ENCODE measurements at regions not wholly inside any gene's neighbourhood (a gene's known extent, or its start where the extent isn't known, plus 50 kb on each side); places are given as distances from the start of the nearest gene placed in this dataset.

DNA sequence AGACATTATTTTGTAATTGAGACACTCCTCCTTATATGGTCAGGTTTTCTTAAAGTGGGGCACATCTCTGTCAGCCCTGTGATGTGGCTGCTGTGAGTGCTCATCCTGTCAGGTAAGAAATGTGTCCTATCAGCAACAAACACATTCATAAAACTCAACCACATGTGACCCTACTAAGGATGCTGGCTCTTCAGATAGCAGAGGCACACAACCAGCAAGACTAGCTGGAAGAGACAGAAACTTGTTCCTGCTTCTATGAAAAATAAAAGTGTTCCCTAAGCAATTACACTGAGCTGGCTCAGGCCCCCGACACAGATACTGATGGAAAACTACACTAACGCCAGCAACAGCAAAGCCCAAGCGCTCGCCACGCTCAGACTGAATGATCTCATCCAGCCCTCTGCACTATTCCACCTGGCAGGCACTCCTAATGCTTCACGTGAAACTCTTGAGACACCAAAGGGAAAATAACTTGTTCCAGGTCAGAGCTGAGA is 49.8 kb upstream of the CYP2D6 start:
- no peak for DNase-seq (ENCODE audit: low spot score)

Measured in pons (tissue), 1 donor.